ENCODE measurements at regions not wholly inside any gene's neighbourhood (a gene's known extent, or its start where the extent isn't known, plus 50 kb on each side); places are given as distances from the start of the nearest gene placed in this dataset.

- H3K4me1 ChIP-seq (ENCODE audit: control insufficient read depth, insufficient read depth, low read length): no peaks in the 10 kb centered on the region
- DNase-seq (no peak), ATAC-seq (no peak)
- H3K9me3 ChIP-seq (ENCODE audit: control insufficient read depth, insufficient read depth, low read length): no peaks in the 10 kb centered on the region
- Mint-ChIP-seq H3K27ac (no peak overlapping the region), H3K9me3 (no peaks in the 10 kb centered on the region), H3K4me3 (no peak overlapping the region), H3K4me1 (no peaks in the 10 kb centered on the region), H3K36me3 (no peaks in the 10 kb centered on the region), H3K27me3 (ENCODE audit: low read depth in 2 of 2) (peaks cover 17 to 27% of the 10 kb centered on the region in 2 donors)
- H3K4me3 ChIP-seq (ENCODE audit: low read length): no peak overlapping the region
- no peak for TF ChIP-seq CTCF (IDR thresholded peaks at IDR 0.05)
- peaks cover 2% of the 10 kb centered on the region for H3K27me3 ChIP-seq (ENCODE audit: control insufficient read depth, insufficient read depth, low read length)
- intact Hi-C loops (cut with micrococcal nuclease): no loop called here
- no peaks in the 10 kb centered on the region for H3K36me3 ChIP-seq (ENCODE audit: control insufficient read depth, insufficient read depth, low read length)
- no peak overlapping the region for H3K27ac ChIP-seq (ENCODE audit: low read length)
Measured at GRCh38 chr5:75960129-75960528, 123.1 kb upstream of the SV2C start.

GRCh38 chr5:75952963-75953362, 130.2 kb upstream of the SV2C start:
- peaks cover 5 to 7% of the 10 kb centered on the region in 2 donors for H3K4me1 Mint-ChIP-seq
- H3K36me3 Mint-ChIP-seq: no peaks in the 10 kb centered on the region
- peaks cover 3 to 8% of the 10 kb centered on the region in 2 donors for H3K9me3 Mint-ChIP-seq
- no peak overlapping the region for H3K4me3 ChIP-seq (ENCODE audit: low read length)
- DNase-seq (no peak), ATAC-seq (no peak)
- H3K4me3 Mint-ChIP-seq: no peak overlapping the region
- no peak overlapping the region for H3K27ac ChIP-seq (ENCODE audit: low read length)
- peaks cover 5% of the 10 kb centered on the region for H3K9me3 ChIP-seq (ENCODE audit: control insufficient read depth, insufficient read depth, low read length)
- TF ChIP-seq CTCF (IDR thresholded peaks at IDR 0.05): no peak
- H3K27me3 ChIP-seq (ENCODE audit: control insufficient read depth, insufficient read depth, low read length): no peaks in the 10 kb centered on the region
- no peaks in the 10 kb centered on the region for H3K4me1 ChIP-seq (ENCODE audit: control insufficient read depth, insufficient read depth, low read length)
- no peaks in the 10 kb centered on the region for H3K36me3 ChIP-seq (ENCODE audit: control insufficient read depth, insufficient read depth, low read length)
- H3K27ac Mint-ChIP-seq: no peak overlapping the region
- WGBS (ENCODE audit: insufficient coverage): 75% methylated on average over 1 of the region's 1 CpG
- H3K27me3 Mint-ChIP-seq (ENCODE audit: low read depth in 2 of 2): peaks cover 15 to 16% of the 10 kb centered on the region in 2 donors
- intact Hi-C loops (cut with micrococcal nuclease): no loop called here

- no peak for TF ChIP-seq CTCF (IDR thresholded peaks at IDR 0.05)
- Mint-ChIP-seq H3K27me3 (ENCODE audit: low read depth in 2 of 2) (peaks cover 16 to 22% of the 10 kb centered on the region in 2 donors), H3K9me3 (peaks cover 3 to 8% of the 10 kb centered on the region in 2 donors), H3K4me3 (no peak overlapping the region), H3K36me3 (no peaks in the 10 kb centered on the region), H3K27ac (no peak overlapping the region), H3K4me1 (peaks cover 5 to 7% of the 10 kb centered on the region in 2 donors)
- no peak for DNase-seq
- peaks cover 5% of the 10 kb centered on the region for H3K9me3 ChIP-seq (ENCODE audit: control insufficient read depth, insufficient read depth, low read length)
- intact Hi-C loops (cut with micrococcal nuclease): no loop called here
- H3K27ac ChIP-seq (ENCODE audit: low read length): no peak overlapping the region
- no peaks in the 10 kb centered on the region for H3K4me1 ChIP-seq (ENCODE audit: control insufficient read depth, insufficient read depth, low read length)
- H3K4me3 ChIP-seq (ENCODE audit: low read length): no peak overlapping the region
- no peaks in the 10 kb centered on the region for H3K36me3 ChIP-seq (ENCODE audit: control insufficient read depth, insufficient read depth, low read length)
- H3K27me3 ChIP-seq (ENCODE audit: control insufficient read depth, insufficient read depth, low read length): no peaks in the 10 kb centered on the region
- 100% methylated on average over 1 of the region's 1 CpG for WGBS (ENCODE audit: insufficient coverage)
- ATAC-seq: no peak
Measured at GRCh38 chr5:75952291-75952690, 130.9 kb upstream of the SV2C start.

- H3K9me3 Mint-ChIP-seq: peaks cover 3 to 8% of the 10 kb centered on the region in 2 donors
- H3K4me3 Mint-ChIP-seq: no peak overlapping the region
- H3K4me1 Mint-ChIP-seq: peaks cover 5 to 7% of the 10 kb centered on the region in 2 donors
- H3K36me3 Mint-ChIP-seq: no peaks in the 10 kb centered on the region
- no peaks in the 10 kb centered on the region for H3K4me1 ChIP-seq (ENCODE audit: control insufficient read depth, insufficient read depth, low read length)
- no peaks in the 10 kb centered on the region for H3K27me3 ChIP-seq (ENCODE audit: control insufficient read depth, insufficient read depth, low read length)
- peaks cover 5% of the 10 kb centered on the region for H3K9me3 ChIP-seq (ENCODE audit: control insufficient read depth, insufficient read depth, low read length)
- H3K36me3 ChIP-seq (ENCODE audit: control insufficient read depth, insufficient read depth, low read length): no peaks in the 10 kb centered on the region
- TF ChIP-seq CTCF (IDR thresholded peaks at IDR 0.05): no peak
- H3K27me3 Mint-ChIP-seq (ENCODE audit: low read depth in 2 of 2): peaks cover 16 to 28% of the 10 kb centered on the region in 2 donors
- DNase-seq (no peak), ATAC-seq (no peak)
- no peak overlapping the region for H3K4me3 ChIP-seq (ENCODE audit: low read length)
- intact Hi-C loops (cut with micrococcal nuclease): no loop called here
- no peak overlapping the region for H3K27ac Mint-ChIP-seq
- WGBS (ENCODE audit: insufficient coverage): 92% methylated on average over 1 of the region's 2 CpGs
- no peak overlapping the region for H3K27ac ChIP-seq (ENCODE audit: low read length)
Measured at GRCh38 chr5:75951716-75952115, 131.5 kb upstream of the SV2C start.
